A673 (cell line): ENCODE measurements at regions not wholly inside any gene's neighbourhood (a gene's known extent, or its start where the extent isn't known, plus 50 kb on each side); places are given as distances from the start of the nearest gene placed in this dataset.

Source experiments
- BruUV-seq: library from RNA; stranded (reverse); fragments of 400-500 nt; replicated peaks from 2 replicates; lab custom pipeline; 2021; lab: Mats Ljungman, UMichigan
- CTCF ChIA-PET: fragments of 300-600 bp; sonication (Branson Sonifier 250); formaldehyde crosslinking; loops from one replicate; lab custom pipeline; 2022; ENCODE audit warnings: antibody characterized with exemption; lab: Charles Lee
- POLR2A ChIA-PET: fragments of 300-600 bp; sonication (Branson Sonifier 250); formaldehyde crosslinking; loops from one replicate; lab custom pipeline; 2022; ENCODE audit warnings: antibody characterized with exemption; ENCODE audit not compliant: low non-redundant PET; lab: Charles Lee
- DNase-seq: peaks from one replicate; pipeline ENCODE4 v3.0.0-alpha.2; 2015; ENCODE audit warnings: low spot score
- H3K27ac ChIP-seq: fragments of 200-600 bp; sonication (generic); 2 replicates; pipeline ENCODE4 v1.5.1; 2016; ENCODE audit warnings: mixed run types, low read depth, mild to moderate bottlenecking, mixed read lengths, antibody characterized with exemption, low read length; ENCODE audit not compliant: poor library complexity, severe bottlenecking
- H3K27me3 ChIP-seq: fragments of 200-600 bp; sonication (generic); replicated peaks from 2 replicates; pipeline ENCODE4 v1.6.1; 2017; ENCODE audit warnings: mixed run types, low read depth, mild to moderate bottlenecking, mixed read lengths, antibody characterized with exemption, low read length; ENCODE audit not compliant: insufficient read depth, poor library complexity
- H3K36me3 ChIP-seq: fragments of 200-600 bp; sonication (generic); 2 replicates; pipeline ENCODE4 v1.6.1; 2016; ENCODE audit warnings: mixed run types, mild to moderate bottlenecking, mixed read lengths, antibody characterized with exemption, low read length; ENCODE audit not compliant: insufficient read depth, poor library complexity, severe bottlenecking
- H3K4me1 ChIP-seq: fragments of 200-600 bp; sonication (generic); 2 replicates; pipeline ENCODE4 v1.6.1; 2017; ENCODE audit warnings: mixed run types, mild to moderate bottlenecking, mixed read lengths, antibody characterized with exemption, low read length; ENCODE audit not compliant: insufficient read depth, poor library complexity, severe bottlenecking
- H3K4me3 ChIP-seq: fragments of 200-600 bp; sonication (generic); 2 replicates; pipeline ENCODE4 v1.5.1; 2016; ENCODE audit warnings: low read depth, mixed run types, mild to moderate bottlenecking, mixed read lengths, low read length; ENCODE audit not compliant: poor library complexity, severe bottlenecking
- H3K9me3 ChIP-seq: fragments of 200-600 bp; sonication (generic); 2 replicates; pipeline ENCODE4 v1.6.1; 2016; ENCODE audit warnings: mixed run types, low read depth, mild to moderate bottlenecking, mixed read lengths, antibody characterized with exemption, low read length; ENCODE audit not compliant: poor library complexity, severe bottlenecking
- EZH2 ChIP-seq: fragments of 200-600 bp; sonication (generic); IDR thresholded peaks from 2 replicates; pipeline ENCODE4 v1.6.1; 2017; ENCODE audit warnings: borderline replicate concordance, low read depth, mild to moderate bottlenecking, mixed read lengths, antibody characterized with exemption, low read length; ENCODE audit not compliant: poor library complexity, severe bottlenecking
- intact Hi-C: fragments of 100-400 bp; cut with micrococcal nuclease; formaldehyde crosslinking; loops from one replicate; pipeline ENCODE4 v1.10.0; 2022; ENCODE audit not compliant: unreplicated experiment
- TF ChIP-seq, protein P1 (sequence below): fragments of 300-800, 200-600 bp; sonication (generic); conservative IDR thresholded peaks from 2 replicates; pipeline ENCODE4 v1.5.1; 2017; ENCODE audit warnings: low read depth, mild to moderate bottlenecking, antibody characterized with exemption, low read length, moderate library complexity, mixed read lengths

DNA sequence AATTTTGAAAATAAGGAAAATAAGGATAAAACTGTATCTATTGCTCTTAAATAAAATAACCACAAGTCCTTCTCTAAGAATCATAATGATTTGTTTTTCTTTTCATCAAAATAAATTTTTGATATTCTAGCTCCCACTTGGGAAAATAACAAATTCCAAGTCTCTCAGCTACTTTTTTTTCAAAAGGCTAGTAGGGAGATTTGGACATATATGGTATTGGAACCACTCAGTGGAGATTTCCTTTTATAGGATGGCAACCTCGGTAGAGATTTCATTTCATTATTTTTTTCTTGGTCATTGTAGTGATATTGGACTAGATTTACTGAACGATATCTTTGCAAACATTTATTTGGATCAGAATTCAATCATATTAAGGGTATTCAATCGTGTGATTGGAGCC is 69.5 kb upstream of the PRKG1 start:
- ChIA-PET POLR2A (no interaction called here), CTCF (no interaction called here)
- Histone ChIP-seq H3K27me3 (peaks cover 14% of the 10 kb centered on the region), H3K36me3 (no peaks in the 10 kb centered on the region), H3K9me3 (no peaks in the 10 kb centered on the region), H3K4me1 (no peaks in the 10 kb centered on the region), H3K27ac (no peak overlapping the region), H3K4me3 (no peak overlapping the region)
- no TSS peak for BruUV-seq
- intact Hi-C loops: loop anchor here (5.0 kb wide), 2 partner anchors 418 to 953 kb away; no protein-coding TSS in a partner anchor
- no peak for DNase-seq
- TF ChIP-seq, protein P1, sequence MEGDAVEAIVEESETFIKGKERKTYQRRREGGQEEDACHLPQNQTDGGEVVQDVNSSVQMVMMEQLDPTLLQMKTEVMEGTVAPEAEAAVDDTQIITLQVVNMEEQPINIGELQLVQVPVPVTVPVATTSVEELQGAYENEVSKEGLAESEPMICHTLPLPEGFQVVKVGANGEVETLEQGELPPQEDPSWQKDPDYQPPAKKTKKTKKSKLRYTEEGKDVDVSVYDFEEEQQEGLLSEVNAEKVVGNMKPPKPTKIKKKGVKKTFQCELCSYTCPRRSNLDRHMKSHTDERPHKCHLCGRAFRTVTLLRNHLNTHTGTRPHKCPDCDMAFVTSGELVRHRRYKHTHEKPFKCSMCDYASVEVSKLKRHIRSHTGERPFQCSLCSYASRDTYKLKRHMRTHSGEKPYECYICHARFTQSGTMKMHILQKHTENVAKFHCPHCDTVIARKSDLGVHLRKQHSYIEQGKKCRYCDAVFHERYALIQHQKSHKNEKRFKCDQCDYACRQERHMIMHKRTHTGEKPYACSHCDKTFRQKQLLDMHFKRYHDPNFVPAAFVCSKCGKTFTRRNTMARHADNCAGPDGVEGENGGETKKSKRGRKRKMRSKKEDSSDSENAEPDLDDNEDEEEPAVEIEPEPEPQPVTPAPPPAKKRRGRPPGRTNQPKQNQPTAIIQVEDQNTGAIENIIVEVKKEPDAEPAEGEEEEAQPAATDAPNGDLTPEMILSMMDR: no peak
- TF ChIP-seq EZH2: no peak

- BruUV-seq: no TSS peak
- Histone ChIP-seq H3K9me3 (no peaks in the 10 kb centered on the region), H3K27ac (no peak overlapping the region), H3K4me3 (no peak overlapping the region), H3K27me3 (peaks cover 9% of the 10 kb centered on the region), H3K36me3 (no peaks in the 10 kb centered on the region), H3K4me1 (no peaks in the 10 kb centered on the region)
- TF ChIP-seq EZH2: no peak
- TF ChIP-seq, protein P1: no peak
- intact Hi-C loops: loop anchor here (5.0 kb wide), 1 partner anchor 952 kb away; no protein-coding TSS in a partner anchor
- CTCF ChIA-PET: no interaction called here
- POLR2A ChIA-PET: no interaction called here
- DNase-seq: no peak
Measured at GRCh38 chr10:51005551-51005950, 68.7 kb upstream of the PRKG1 start.

DNA sequence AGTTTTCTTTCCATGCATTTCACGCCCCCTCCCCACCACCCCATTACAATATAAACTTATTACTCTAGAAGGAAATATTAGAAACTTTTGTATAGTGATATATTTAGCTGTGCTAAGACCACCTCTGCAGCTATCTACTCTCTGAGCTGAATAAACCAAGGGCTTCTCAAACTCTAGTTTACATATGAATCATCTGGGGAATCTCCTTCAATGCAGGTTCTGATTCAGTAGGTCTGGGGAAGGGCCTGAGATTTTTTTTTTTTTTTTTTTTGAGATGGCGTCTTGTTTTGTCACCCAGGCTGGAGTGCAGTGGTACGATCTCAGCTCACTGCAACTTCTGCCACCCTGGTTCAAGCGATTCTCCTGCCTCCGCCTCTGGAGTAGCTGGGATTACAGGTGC is 67.6 kb upstream of the PRKG1 start:
- intact Hi-C loops: loop anchor here (5.0 kb wide), 1 partner anchor 951 kb away; no protein-coding TSS in a partner anchor

More for the DNA sequence above, 67.6 kb upstream of the PRKG1 start:
- no peak overlapping the region for H3K27ac ChIP-seq
- ChIA-PET POLR2A (no interaction called here), CTCF (no interaction called here)
- H3K36me3 ChIP-seq: no peaks in the 10 kb centered on the region
- BruUV-seq: no TSS peak
- H3K4me1 ChIP-seq: no peaks in the 10 kb centered on the region
- DNase-seq: no peak
- H3K27me3 ChIP-seq: peaks cover 9% of the 10 kb centered on the region
- TF ChIP-seq, protein P1: no peak
- no peak for TF ChIP-seq EZH2
- H3K9me3 ChIP-seq: no peaks in the 10 kb centered on the region
- H3K4me3 ChIP-seq: no peak overlapping the region
